ENCODE measurements at regions not wholly inside any gene's neighbourhood (a gene's known extent, or its start where the extent isn't known, plus 50 kb on each side); places are given as distances from the start of the nearest gene placed in this dataset.

DNA sequence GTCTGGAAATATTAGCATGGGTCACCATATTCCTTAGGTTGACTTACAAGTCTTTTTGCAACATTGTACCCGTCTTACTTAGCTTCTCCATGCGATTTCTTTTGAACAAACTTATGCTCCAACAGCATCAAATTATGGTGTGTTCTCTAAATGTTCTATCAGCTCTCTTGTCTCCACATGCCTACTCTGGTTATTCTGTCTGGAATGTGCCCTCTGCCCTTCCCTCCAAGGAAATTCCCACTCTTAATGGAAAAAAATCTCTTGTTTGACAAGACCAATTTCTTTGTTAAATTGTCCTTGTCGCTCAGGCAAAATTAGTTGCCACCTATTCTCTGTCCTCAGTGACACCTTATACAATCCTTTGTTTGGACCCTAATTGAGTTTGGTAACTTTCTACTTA, 522.8 kb upstream of the LUZP2 start:
- Histone ChIP-seq H3K4me1 (ENCODE audit: control insufficient read depth, insufficient read depth, low read length) (no peaks in the 10 kb centered on the region), H3K27me3 (ENCODE audit: control insufficient read depth, insufficient read depth, low read length) (no peaks in the 10 kb centered on the region), H3K9ac (ENCODE audit: low read length) (no peak overlapping the region), H3K4me3 (ENCODE audit: low read length) (no peak overlapping the region), H3K36me3 (ENCODE audit: control insufficient read depth, insufficient read depth, low read length) (no peaks in the 10 kb centered on the region), H3K9me3 (ENCODE audit: control insufficient read depth, low read length) (no peaks in the 10 kb centered on the region)

DNA sequence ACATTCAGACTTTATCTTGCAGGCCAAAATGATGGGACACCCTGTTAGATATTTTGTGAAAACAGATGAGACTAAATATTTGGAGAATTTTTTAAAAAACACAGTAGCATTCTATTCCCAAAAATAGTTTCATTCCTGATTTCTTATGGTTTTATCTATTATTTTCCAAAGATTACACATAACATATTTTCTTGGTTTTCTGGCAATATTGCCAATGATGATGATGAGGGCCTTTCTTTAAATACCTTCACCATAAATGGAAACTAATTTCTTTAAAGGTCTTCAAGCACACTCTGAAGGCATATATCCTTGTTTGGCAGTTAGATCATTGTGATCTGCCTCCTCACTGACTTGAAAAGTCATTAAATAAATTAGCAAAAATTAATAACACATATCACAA, 522.3 kb upstream of the LUZP2 start:
- Histone ChIP-seq H3K9ac (ENCODE audit: low read length) (no peak overlapping the region), H3K4me1 (ENCODE audit: control insufficient read depth, insufficient read depth, low read length) (no peaks in the 10 kb centered on the region), H3K4me3 (ENCODE audit: low read length) (no peak overlapping the region), H3K9me3 (ENCODE audit: control insufficient read depth, low read length) (no peaks in the 10 kb centered on the region), H3K36me3 (ENCODE audit: control insufficient read depth, insufficient read depth, low read length) (no peaks in the 10 kb centered on the region), H3K27me3 (ENCODE audit: control insufficient read depth, insufficient read depth, low read length) (no peaks in the 10 kb centered on the region)

DNA sequence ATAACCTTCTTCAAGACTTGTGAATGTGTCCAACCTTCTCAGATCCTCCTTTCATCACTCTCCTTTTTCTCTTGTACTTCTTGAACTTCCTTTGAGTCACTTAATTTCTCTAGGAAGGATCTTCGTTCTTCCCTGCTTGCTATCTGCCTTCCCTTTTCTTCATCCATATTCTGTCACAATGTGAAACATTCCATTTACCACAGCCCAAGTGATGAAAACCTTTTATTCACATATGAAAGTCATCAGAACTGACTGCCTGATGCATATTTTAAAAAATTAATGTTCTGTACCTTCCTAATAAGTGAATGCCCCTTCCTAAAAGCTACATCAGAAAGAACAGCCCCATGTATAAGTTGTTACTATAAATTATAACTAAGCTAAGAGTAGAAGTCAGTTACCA, 520.4 kb upstream of the LUZP2 start:
- Histone ChIP-seq H3K4me3 (ENCODE audit: low read length) (no peak overlapping the region), H3K36me3 (ENCODE audit: control insufficient read depth, insufficient read depth, low read length) (no peaks in the 10 kb centered on the region), H3K9ac (ENCODE audit: low read length) (no peak overlapping the region), H3K4me1 (ENCODE audit: control insufficient read depth, insufficient read depth, low read length) (no peaks in the 10 kb centered on the region), H3K27me3 (ENCODE audit: control insufficient read depth, insufficient read depth, low read length) (no peaks in the 10 kb centered on the region), H3K9me3 (ENCODE audit: control insufficient read depth, low read length) (no peaks in the 10 kb centered on the region)

DNA sequence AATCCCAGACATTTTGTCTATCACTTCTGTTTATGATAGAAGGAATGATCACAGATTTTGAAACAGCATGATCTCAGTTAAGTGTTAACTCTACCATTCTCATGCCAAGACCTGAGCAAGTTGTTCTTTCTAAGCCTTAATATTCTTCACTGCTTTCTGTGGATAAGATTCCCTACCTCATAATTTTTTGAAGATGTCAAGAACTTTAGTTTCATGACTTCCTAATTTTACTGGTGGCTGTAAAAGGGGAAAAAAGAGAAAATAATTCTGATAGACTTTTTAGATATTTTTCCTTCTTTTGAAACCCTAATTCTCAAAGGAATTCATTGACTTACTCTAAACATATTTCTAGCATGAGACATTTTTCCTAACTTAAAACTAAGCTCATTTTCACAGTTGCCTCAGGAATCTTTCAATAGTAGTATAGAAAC, 520.0 kb upstream of the LUZP2 start:
- no peaks in the 10 kb centered on the region for H3K36me3 ChIP-seq (ENCODE audit: control insufficient read depth, insufficient read depth, low read length)
- no peak overlapping the region for H3K4me3 ChIP-seq (ENCODE audit: low read length)
- no peak overlapping the region for H3K9ac ChIP-seq (ENCODE audit: low read length)
- H3K4me1 ChIP-seq (ENCODE audit: control insufficient read depth, insufficient read depth, low read length) = no peaks in the 10 kb centered on the region
- no peaks in the 10 kb centered on the region for H3K9me3 ChIP-seq (ENCODE audit: control insufficient read depth, low read length)
- H3K27me3 ChIP-seq (ENCODE audit: control insufficient read depth, insufficient read depth, low read length) = no peaks in the 10 kb centered on the region

DNA sequence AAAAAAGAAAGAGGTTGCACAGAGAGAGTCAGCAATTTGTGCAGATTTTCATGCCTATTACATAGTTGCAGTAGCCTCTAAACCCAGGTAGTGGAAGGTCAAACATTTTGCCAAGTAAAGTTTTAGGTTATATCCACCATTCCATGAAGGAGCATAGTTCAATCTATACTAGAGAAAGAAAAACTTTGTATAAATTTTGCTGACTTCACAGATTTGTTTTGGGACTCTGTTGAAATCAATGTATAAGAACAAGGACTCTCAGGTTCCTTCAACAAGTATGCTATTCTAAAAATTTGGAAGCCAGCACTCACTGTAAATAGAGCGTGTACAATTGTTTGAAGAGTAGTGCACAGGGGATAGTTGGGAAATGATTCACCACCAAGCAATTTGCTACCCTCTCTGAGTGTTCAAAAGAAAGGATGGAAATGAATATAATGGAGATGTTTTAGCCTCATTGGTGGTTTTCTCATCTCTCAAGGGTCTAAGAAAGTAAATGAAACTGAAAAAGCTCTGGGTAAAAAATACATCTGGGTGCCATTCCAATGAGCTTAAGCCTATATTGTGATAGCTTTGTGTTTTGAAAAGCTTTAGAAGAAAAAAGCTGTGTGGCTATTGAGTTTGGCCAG, 508.4 kb upstream of the LUZP2 start:
- Histone ChIP-seq H3K9ac (ENCODE audit: low read length) (no peak overlapping the region), H3K4me3 (ENCODE audit: low read length) (no peak overlapping the region), H3K36me3 (ENCODE audit: control insufficient read depth, insufficient read depth, low read length) (no peaks in the 10 kb centered on the region), H3K9me3 (ENCODE audit: control insufficient read depth, low read length) (no peaks in the 10 kb centered on the region), H3K27me3 (ENCODE audit: control insufficient read depth, insufficient read depth, low read length) (no peaks in the 10 kb centered on the region), H3K4me1 (ENCODE audit: control insufficient read depth, insufficient read depth, low read length) (peaks cover 4% of the 10 kb centered on the region)

DNA sequence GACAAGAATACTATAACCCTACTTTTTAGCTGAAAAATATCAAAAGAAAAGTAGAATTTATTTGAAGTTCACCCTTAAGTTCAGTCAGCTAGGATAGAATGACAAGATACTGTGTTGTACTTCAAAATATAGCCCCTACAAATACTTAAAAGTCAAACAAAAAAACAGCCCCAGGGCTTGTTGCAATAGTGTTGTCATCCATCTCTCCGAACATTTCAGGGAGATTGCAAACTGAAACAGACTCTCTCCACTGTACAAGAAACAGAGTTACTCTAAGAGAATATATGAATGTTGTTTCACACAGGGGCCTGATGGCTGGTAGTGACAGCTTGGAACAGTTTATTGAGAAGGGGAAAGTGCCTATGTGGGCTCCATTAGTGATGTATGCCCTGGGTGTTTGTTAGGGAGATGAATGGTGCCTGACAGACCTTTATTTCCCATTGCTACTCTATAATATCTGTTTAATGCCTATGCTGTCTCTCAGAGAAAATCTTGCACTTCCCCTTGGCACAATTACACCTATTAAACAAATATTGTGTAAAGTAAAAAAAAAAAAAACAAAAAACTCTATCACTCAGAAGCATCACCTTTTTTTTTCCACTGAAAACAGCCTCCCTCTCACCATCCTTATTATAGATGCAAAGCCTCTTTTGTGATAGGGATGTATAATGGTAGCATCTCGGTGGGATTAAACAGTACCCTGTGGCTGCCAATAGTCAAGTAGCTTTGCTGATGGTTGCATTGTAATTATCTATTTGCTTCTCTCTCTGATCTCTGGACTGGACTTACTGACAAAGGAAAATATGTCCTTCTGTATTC, 506.3 kb upstream of the LUZP2 start:
- H3K9ac ChIP-seq (ENCODE audit: low read length) = no peak overlapping the region
- H3K9me3 ChIP-seq (ENCODE audit: control insufficient read depth, low read length) = no peaks in the 10 kb centered on the region
- H3K36me3 ChIP-seq (ENCODE audit: control insufficient read depth, insufficient read depth, low read length) = no peaks in the 10 kb centered on the region
- no peaks in the 10 kb centered on the region for H3K27me3 ChIP-seq (ENCODE audit: control insufficient read depth, insufficient read depth, low read length)
- H3K4me1 ChIP-seq (ENCODE audit: control insufficient read depth, insufficient read depth, low read length) = peaks cover 8% of the 10 kb centered on the region
- H3K4me3 ChIP-seq (ENCODE audit: low read length) = no peak overlapping the region

DNA sequence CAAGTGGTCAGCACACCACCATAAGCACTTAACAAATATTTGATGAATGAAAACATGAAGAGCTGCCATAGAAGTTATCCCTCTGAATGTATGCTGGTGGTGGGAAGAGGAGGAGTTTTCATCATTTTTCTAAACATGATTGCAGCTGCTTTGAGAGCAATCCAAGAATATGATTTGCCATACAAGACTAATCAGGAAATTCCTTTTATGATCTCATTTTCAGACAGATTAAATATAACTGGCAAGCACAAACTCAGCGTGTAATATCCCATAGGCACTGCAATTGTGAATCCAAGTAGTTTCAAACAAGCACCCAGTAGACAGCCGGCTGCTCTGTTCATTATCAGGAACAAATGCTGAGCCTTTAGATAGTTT, 505.7 kb upstream of the LUZP2 start:
- Histone ChIP-seq H3K27me3 (ENCODE audit: control insufficient read depth, insufficient read depth, low read length) (no peaks in the 10 kb centered on the region), H3K4me3 (ENCODE audit: low read length) (no peak overlapping the region), H3K4me1 (ENCODE audit: control insufficient read depth, insufficient read depth, low read length) (peaks cover 8% of the 10 kb centered on the region), H3K36me3 (ENCODE audit: control insufficient read depth, insufficient read depth, low read length) (no peaks in the 10 kb centered on the region), H3K9me3 (ENCODE audit: control insufficient read depth, low read length) (no peaks in the 10 kb centered on the region), H3K9ac (ENCODE audit: low read length) (no peak overlapping the region)

DNA sequence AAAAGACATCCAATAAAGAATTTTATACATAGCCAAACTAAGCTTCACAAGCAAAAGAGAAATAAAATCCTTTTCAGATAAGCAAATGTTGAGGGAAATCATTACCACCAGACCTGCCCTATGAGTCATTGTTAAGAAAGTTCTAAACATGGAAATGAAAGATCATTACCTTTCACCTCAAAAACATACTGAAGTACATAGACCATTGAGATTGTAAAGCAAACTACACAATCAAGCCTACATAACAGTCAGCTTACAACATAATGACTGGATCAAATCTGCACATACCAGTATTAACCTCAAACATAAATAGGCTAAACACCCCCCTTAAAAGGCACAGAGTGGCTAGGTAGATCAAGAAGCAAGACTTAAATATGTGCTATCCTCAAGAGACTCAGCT, 501.0 kb upstream of the LUZP2 start:
- Histone ChIP-seq H3K9me3 (ENCODE audit: control insufficient read depth, low read length) (no peaks in the 10 kb centered on the region), H3K36me3 (ENCODE audit: control insufficient read depth, insufficient read depth, low read length) (no peaks in the 10 kb centered on the region)

DNA sequence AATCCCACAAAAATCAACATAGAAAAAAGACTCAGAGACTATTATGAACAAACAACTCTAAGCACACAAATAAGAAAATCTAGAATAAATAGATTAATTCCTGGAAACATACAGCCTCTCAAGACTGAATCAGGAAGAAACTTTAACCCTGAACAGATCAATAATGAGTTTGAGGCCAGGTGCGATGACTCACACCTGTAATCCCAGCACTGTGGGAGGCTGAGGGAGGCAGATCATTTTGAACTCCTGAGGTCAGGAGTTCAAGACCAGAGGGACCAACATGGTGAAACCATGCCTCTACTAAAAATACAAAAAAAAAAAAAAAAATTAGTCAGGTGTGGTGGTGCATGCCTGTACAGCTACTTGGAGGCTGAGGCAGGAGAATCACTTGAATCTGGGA, 499.5 kb upstream of the LUZP2 start:
- peaks cover 4% of the 10 kb centered on the region for H3K4me1 ChIP-seq (ENCODE audit: control insufficient read depth, insufficient read depth, low read length)
- no peaks in the 10 kb centered on the region for H3K36me3 ChIP-seq (ENCODE audit: control insufficient read depth, insufficient read depth, low read length)
- no peak overlapping the region for H3K4me3 ChIP-seq (ENCODE audit: low read length)
- no peaks in the 10 kb centered on the region for H3K9me3 ChIP-seq (ENCODE audit: control insufficient read depth, low read length)
- H3K9ac ChIP-seq (ENCODE audit: low read length) = no peak overlapping the region
- H3K27me3 ChIP-seq (ENCODE audit: control insufficient read depth, insufficient read depth, low read length) = no peaks in the 10 kb centered on the region

More for the DNA sequence above, 501.0 kb upstream of the LUZP2 start:
- Histone ChIP-seq H3K4me1 (ENCODE audit: control insufficient read depth, insufficient read depth, low read length) (peaks cover 7% of the 10 kb centered on the region), H3K27me3 (ENCODE audit: control insufficient read depth, insufficient read depth, low read length) (no peaks in the 10 kb centered on the region), H3K9ac (ENCODE audit: low read length) (no peak overlapping the region), H3K4me3 (ENCODE audit: low read length) (no peak overlapping the region)

DNA sequence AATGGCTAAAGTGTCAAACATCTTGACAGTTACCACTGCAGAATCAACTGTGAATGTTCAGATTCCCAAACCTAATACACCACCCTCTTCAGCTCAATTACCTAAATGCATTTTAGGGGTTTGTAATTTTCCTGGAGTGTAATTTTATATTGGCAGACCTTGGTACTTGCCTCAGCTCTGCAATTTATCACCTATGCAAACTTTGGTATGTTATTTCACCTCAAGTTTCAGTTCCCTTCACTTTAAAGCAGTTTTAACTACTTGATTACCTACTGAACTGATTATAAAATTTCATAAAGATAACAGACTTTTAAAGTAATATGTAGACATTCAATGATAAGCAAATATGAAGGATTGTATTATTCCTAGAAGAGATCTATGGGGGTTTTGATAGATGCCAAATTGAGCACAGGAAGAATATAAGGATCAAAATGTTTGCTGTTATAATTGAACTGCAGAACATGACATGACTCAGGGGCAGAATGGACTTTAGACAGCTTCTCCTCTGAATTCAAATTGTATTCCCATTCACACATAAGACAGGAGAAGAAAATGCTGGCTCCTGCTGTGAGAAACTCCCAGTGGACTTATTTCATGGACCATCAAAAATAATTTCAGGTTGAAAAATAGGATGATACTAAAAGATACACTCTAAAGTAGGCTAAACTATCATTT, 491.5 kb upstream of the LUZP2 start:
- no peaks in the 10 kb centered on the region for H3K27me3 ChIP-seq (ENCODE audit: control insufficient read depth, insufficient read depth, low read length)
- no peaks in the 10 kb centered on the region for H3K36me3 ChIP-seq (ENCODE audit: control insufficient read depth, insufficient read depth, low read length)
- no peak overlapping the region for H3K9ac ChIP-seq (ENCODE audit: low read length)

DNA sequence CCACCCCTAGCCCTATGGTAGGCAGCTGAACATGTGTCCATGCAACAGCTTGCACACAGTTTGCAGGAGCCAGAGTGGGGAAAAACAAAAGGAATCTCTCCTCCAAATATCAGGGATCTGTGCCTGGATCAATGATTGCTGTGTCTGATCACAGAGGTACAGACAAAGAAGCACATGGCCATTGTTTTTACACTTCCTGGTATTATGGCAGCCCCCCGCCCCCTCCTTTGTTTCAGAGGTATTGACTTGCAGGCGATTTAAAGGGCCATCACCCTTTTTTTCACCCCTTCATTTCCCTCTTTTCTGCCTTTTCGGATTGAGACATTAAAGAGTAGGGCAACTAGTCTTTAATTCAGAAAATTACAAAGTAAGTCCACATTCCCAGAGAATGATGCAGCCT, 453.0 kb upstream of the LUZP2 start:
- no peak overlapping the region for H3K4me3 ChIP-seq (ENCODE audit: low read length)
- no peaks in the 10 kb centered on the region for H3K4me1 ChIP-seq (ENCODE audit: control insufficient read depth, insufficient read depth, low read length)
- H3K9ac ChIP-seq (ENCODE audit: low read length) = no peak overlapping the region
- H3K9me3 ChIP-seq (ENCODE audit: control insufficient read depth, low read length) = no peaks in the 10 kb centered on the region
- no peaks in the 10 kb centered on the region for H3K36me3 ChIP-seq (ENCODE audit: control insufficient read depth, insufficient read depth, low read length)
- no peaks in the 10 kb centered on the region for H3K27me3 ChIP-seq (ENCODE audit: control insufficient read depth, insufficient read depth, low read length)

More for the DNA sequence above, 491.5 kb upstream of the LUZP2 start:
- no peaks in the 10 kb centered on the region for H3K9me3 ChIP-seq (ENCODE audit: control insufficient read depth, low read length)
- H3K4me1 ChIP-seq (ENCODE audit: control insufficient read depth, insufficient read depth, low read length) = peaks cover 12% of the 10 kb centered on the region
- H3K4me3 ChIP-seq (ENCODE audit: low read length) = no peak overlapping the region

DNA sequence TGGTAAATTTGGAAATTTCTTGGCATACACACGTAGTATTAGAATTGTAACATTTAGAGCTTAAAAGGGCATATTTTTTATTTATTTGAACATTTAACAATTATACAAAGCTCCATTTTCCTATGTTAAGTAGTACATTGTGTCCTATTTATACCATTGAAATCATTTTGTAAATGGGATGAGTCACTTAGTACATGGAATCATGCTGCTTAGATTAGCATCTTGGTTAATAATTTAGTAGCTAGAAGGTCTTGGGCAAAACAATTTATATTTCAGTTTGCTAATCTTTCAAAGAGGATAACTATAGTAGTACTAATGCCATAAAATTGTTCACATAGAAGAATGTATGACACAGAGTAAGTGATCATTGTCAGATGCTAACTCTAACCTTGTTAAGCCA, 450.1 kb upstream of the LUZP2 start:
- Histone ChIP-seq H3K4me3 (ENCODE audit: low read length) (no peak overlapping the region), H3K27me3 (ENCODE audit: control insufficient read depth, insufficient read depth, low read length) (no peaks in the 10 kb centered on the region), H3K9me3 (ENCODE audit: control insufficient read depth, low read length) (no peaks in the 10 kb centered on the region), H3K36me3 (ENCODE audit: control insufficient read depth, insufficient read depth, low read length) (no peaks in the 10 kb centered on the region), H3K9ac (ENCODE audit: low read length) (no peak overlapping the region), H3K4me1 (ENCODE audit: control insufficient read depth, insufficient read depth, low read length) (no peaks in the 10 kb centered on the region)

All from mucosa of stomach (tissue), 1 donor.